ENCODE measurements at regions not wholly inside any gene's neighbourhood (a gene's known extent, or its start where the extent isn't known, plus 50 kb on each side); places are given as distances from the start of the nearest gene placed in this dataset.

DNA sequence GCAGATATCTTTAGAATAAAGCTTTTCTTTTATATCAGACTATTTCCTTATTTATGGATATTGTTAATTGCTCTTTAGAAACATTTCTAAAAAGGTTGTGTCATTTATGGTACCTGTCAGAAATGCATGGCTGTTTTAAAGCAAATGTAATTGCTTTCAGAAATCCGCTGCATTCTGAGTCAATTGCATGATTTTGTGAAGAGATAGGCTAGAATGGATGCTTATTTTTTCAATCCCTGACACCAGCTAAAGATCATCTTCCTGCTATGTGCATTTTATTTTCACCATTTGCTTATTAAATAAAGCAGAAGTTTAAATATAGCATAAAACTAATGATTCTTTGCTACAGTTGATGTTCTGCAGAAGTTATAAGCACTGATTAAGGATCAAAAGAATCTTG, 170.2 kb upstream of the C9orf72 start:
- DNase-seq (ENCODE audit: low spot score): no peak
- Mint-ChIP-seq H3K4me1 (ENCODE audit: low read depth) (no peaks in the 10 kb centered on the region), H3K27me3 (ENCODE audit: low read depth) (peaks cover 8% of the 10 kb centered on the region), H3K36me3 (ENCODE audit: low read depth) (no peaks in the 10 kb centered on the region), H3K27ac (no peak overlapping the region), H3K4me3 (no peak overlapping the region), H3K9me3 (peaks cover 18% of the 10 kb centered on the region)

DNA sequence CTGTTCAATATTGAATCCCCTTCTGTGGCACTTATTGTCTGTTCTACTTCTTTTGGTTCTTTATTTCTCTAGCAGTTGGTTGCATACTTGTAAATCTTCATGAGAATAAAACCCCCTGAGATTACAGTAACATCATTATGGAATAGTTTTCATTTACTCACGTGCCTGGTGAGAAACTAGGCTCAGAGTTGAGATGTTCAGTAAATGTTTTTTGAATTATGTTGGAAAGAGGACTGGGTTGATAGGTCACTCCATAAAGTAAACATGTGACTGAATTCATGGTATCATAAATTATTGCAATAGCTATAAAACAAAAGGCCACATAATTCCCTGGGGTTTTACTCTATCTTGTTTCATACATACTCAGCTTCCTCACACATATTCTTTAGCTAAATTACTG, 174.2 kb upstream of the C9orf72 start:
- DNase-seq (ENCODE audit: low spot score): no peak
- H3K27ac Mint-ChIP-seq: no peak overlapping the region
- no peak overlapping the region for H3K4me3 Mint-ChIP-seq
- no peaks in the 10 kb centered on the region for H3K36me3 Mint-ChIP-seq (ENCODE audit: low read depth)
- no peaks in the 10 kb centered on the region for H3K4me1 Mint-ChIP-seq (ENCODE audit: low read depth)
- peaks cover 8% of the 10 kb centered on the region for H3K27me3 Mint-ChIP-seq (ENCODE audit: low read depth)
- H3K9me3 Mint-ChIP-seq: no peaks in the 10 kb centered on the region

DNA sequence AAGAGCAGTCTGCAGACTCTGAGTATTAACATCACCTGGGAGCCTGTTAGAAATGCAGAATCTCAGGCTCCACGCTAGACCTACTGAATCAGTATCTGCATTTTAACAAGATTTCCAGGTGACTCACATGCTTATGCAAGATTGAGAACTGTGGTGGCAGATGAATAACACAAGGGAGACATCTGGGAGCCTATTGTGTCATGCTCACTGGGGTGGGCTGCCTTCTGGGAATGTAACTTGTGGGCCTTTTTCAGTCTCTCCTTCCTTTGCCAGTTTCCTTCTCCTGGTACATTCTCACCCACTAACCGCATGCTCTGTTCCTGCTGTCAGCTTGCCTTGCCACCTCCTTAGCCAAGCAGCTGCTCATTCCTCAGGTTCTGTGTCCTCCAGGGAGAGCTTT, 176.6 kb upstream of the C9orf72 start:
- Mint-ChIP-seq H3K36me3 (ENCODE audit: low read depth) (no peaks in the 10 kb centered on the region), H3K27ac (no peak overlapping the region), H3K9me3 (no peaks in the 10 kb centered on the region), H3K4me3 (no peak overlapping the region), H3K27me3 (ENCODE audit: low read depth) (peaks cover 4% of the 10 kb centered on the region), H3K4me1 (ENCODE audit: low read depth) (no peaks in the 10 kb centered on the region)
- DNase-seq (ENCODE audit: low spot score): no peak

DNA sequence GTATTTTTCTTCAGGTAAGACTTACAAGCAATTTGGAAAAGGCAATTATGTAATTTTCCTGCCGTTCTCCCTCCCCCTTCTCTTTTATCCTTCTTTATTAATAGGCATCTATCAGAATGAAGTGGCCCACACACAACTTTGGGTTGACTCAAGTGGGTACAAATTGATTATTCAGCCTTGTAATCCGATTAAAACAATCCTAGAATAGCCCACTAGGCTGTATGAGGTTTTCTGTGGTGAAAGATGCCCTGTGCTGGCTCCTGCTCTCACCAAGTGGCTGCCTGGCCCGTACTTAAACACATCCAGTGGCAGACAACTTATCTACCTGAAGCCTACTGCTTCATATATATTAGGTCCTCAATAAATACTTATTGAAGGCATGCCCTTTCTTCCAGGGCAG, 177.3 kb upstream of the C9orf72 start:
- H3K36me3 Mint-ChIP-seq (ENCODE audit: low read depth): no peaks in the 10 kb centered on the region
- H3K4me1 Mint-ChIP-seq (ENCODE audit: low read depth): no peaks in the 10 kb centered on the region
- no peak overlapping the region for H3K4me3 Mint-ChIP-seq
- no peak for DNase-seq (ENCODE audit: low spot score)
- H3K9me3 Mint-ChIP-seq: no peaks in the 10 kb centered on the region
- no peak overlapping the region for H3K27ac Mint-ChIP-seq
- H3K27me3 Mint-ChIP-seq (ENCODE audit: low read depth): peaks cover 4% of the 10 kb centered on the region

DNA sequence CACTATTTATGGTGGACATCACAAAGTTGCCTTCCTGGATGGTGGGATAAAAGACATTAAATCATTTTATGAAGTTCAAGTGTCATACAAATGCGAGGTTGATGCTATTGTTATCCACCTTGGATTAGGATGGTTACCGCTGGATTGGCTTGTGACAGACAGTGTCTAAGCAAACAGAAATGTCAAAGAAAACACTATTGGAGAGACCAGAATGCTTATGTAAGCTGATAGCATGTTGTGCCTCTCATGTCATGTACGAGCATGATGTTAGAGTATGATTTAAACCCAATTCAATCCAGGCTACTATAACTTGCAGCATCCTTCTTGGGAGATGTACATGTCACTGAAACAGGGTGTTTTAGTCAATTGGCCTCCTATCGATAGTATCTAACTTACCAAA, 178.8 kb upstream of the C9orf72 start:
- H3K27me3 Mint-ChIP-seq (ENCODE audit: low read depth): peaks cover 4% of the 10 kb centered on the region
- H3K4me1 Mint-ChIP-seq (ENCODE audit: low read depth): no peaks in the 10 kb centered on the region
- no peaks in the 10 kb centered on the region for H3K9me3 Mint-ChIP-seq
- no peak for DNase-seq (ENCODE audit: low spot score)
- no peak overlapping the region for H3K4me3 Mint-ChIP-seq
- H3K27ac Mint-ChIP-seq: no peak overlapping the region
- H3K36me3 Mint-ChIP-seq (ENCODE audit: low read depth): no peaks in the 10 kb centered on the region

DNA sequence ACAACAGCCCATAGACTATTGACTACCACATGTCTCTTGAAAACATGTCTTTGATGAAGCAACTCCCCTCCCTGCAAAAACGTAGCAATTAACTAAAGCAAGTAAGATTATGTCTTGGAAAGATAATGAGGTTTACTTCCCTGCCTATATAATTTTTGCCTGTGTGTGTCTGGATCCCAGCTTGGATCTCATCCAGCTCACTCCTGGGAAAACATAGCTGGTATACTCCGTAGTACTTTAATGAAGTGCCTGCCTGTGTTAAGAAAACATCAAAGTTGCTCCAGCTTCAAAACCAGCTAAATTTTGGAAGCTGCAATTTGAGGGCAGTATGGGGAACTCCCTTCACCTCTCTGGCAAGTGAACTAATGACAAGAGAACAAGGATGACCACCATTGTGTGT, 182.6 kb upstream of the C9orf72 start:
- H3K4me3 Mint-ChIP-seq: no peak overlapping the region
- H3K9me3 Mint-ChIP-seq: no peaks in the 10 kb centered on the region
- no peaks in the 10 kb centered on the region for H3K36me3 Mint-ChIP-seq (ENCODE audit: low read depth)
- no peak overlapping the region for H3K27ac Mint-ChIP-seq
- H3K27me3 Mint-ChIP-seq (ENCODE audit: low read depth): no peaks in the 10 kb centered on the region
- DNase-seq (ENCODE audit: low spot score): no peak
- no peaks in the 10 kb centered on the region for H3K4me1 Mint-ChIP-seq (ENCODE audit: low read depth)

DNA sequence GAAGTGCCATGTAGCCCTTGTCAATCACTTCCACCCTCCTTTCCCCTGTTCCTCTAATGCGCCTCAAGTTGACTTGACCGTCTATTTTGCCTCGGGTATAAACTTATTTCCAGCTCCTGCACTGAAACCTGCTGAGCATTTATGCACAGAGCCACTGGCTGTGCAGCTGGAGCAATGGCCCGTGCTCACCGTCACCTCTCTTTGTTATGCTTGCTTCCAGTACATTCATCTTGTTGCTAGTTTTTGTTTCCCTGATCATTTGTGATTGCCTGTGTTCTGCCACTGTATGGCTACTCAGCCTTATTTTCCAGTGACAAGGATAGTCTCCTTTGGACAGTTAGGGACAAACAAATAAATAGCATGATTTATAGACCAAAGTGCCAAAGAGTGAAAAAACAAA, 183.1 kb upstream of the C9orf72 start:
- Mint-ChIP-seq H3K4me3 (no peak overlapping the region), H3K9me3 (no peaks in the 10 kb centered on the region)

DNA sequence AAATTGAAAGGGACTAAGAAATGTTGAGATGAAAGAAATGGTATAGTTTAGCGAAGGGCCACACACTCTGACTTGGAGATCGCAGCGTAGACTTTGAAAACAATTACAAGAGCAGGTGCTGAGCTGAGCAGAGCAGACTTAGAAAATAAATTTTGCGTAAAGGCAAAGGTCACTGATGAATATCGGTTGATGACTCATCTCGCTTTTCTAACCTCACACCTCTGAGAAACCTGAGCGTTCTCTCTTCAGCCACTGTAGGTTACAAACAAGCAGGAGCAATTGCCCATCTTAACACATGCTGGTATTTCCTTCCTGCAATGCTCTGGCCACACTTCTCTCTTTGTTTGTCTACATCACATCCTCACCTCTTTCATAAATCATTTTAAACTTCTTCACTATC, 190.6 kb upstream of the C9orf72 start:
- Mint-ChIP-seq H3K4me3 (no peak overlapping the region), H3K27ac (no peak overlapping the region), H3K4me1 (ENCODE audit: low read depth) (peaks cover 2% of the 10 kb centered on the region), H3K27me3 (ENCODE audit: low read depth) (no peaks in the 10 kb centered on the region), H3K9me3 (no peaks in the 10 kb centered on the region), H3K36me3 (ENCODE audit: low read depth) (no peaks in the 10 kb centered on the region)
- DNase-seq (ENCODE audit: low spot score): no peak

More for the DNA sequence above, 183.1 kb upstream of the C9orf72 start:
- no peaks in the 10 kb centered on the region for H3K36me3 Mint-ChIP-seq (ENCODE audit: low read depth)
- no peak overlapping the region for H3K27ac Mint-ChIP-seq
- no peaks in the 10 kb centered on the region for H3K27me3 Mint-ChIP-seq (ENCODE audit: low read depth)
- DNase-seq (ENCODE audit: low spot score): no peak
- no peaks in the 10 kb centered on the region for H3K4me1 Mint-ChIP-seq (ENCODE audit: low read depth)

DNA sequence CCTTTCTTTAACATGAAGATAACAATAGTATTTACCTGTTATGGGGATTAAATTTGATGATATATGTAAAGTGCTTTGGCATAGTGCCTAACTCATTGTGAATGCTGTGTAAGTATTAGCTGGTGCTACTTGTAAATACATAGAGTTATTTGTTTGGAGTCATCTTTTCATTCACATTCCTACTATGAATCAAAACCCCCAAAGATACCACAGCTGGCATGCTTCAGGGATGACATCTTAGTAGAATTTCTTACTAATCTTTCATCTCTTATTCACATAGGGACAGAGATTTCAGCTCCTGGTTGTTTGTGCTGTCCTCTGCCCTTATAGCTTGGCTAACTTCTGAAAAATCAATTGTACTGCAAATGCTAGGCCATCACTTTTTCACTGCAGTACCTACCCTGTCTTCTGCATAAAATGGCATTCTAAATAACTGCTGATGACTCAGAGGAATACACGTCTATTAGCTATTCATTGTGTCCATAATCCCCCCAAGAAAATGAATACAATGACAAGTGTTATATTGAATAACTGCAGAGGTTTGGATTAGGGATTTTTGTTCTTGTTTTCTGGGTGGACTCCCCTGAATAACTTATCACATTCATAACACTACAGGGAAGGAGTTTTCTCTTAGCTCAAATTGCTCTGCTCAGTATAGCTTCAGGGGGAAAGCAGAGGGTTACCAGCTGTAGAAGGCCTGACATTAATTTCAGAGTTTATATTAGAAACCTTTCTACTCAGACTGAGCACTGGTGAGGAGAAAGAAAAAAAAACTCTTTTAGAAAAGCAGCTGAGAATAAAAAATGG, 192.2 kb upstream of the C9orf72 start:
- Mint-ChIP-seq H3K4me1 (ENCODE audit: low read depth) (peaks cover 4% of the 10 kb centered on the region), H3K9me3 (no peaks in the 10 kb centered on the region), H3K27ac (no peak overlapping the region), H3K4me3 (no peak overlapping the region), H3K27me3 (ENCODE audit: low read depth) (no peaks in the 10 kb centered on the region), H3K36me3 (ENCODE audit: low read depth) (no peaks in the 10 kb centered on the region)
- no peak for DNase-seq (ENCODE audit: low spot score)

DNA sequence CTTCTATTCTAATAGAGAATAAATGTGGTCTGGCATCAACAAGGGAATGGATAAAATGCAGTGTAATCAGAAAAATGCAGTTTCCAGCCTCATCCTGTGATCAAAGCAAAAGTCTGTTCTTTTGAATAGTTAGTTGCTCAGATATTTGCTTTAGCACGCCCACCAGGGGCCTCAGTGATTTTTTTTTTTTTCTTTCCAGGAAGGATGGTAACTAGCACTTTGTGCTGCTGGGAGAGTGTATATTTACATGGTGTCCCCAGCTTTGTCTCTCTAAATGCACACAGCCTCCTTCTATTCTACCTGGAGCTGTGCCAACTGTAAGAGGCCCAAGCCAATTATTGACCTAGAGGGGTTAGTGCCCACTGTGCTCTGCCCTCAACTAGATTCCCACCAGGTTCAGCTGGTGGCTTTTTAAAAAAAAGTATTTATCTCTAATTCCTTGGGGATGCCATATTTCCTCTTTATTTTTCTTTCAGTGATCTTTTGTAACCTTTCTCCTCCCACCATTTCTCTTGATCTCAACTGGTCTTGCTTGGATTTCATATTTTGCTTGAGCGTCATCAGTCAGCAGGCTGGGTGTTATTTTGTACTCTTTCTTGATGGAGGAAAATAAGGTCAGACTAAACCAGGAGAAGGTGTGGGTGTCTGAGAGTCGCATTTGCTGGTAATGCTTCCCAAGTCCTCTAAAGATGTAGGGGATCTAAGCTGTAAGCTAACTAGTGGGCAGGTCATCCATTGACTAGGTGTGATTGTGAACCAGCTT, 193.0 kb upstream of the C9orf72 start:
- Mint-ChIP-seq H3K27ac (no peak overlapping the region), H3K27me3 (ENCODE audit: low read depth) (no peaks in the 10 kb centered on the region), H3K4me1 (ENCODE audit: low read depth) (peaks cover 4% of the 10 kb centered on the region), H3K36me3 (ENCODE audit: low read depth) (no peaks in the 10 kb centered on the region), H3K9me3 (no peaks in the 10 kb centered on the region), H3K4me3 (no peak overlapping the region)
- DNase-seq (ENCODE audit: low spot score): no peak

DNA sequence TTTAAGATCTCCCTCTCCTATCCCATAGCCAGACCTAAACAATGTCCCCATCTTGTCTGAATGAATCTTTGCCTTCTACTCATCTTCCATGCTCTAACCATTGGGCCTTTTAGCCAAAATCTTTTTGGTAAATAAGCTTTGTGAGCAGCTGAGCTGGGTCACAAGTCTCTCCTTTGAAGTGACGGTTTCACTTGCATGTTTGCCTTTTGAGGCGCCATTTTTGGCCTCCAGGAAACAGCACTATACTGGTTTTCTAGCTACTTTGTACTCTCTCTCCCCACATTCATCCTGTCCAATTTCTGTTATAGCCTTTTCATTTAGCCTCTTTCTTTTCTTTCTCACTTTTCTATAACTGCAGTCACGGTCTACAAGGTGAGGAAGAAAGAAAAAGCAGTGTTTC, 195.5 kb upstream of the C9orf72 start:
- no peak for DNase-seq (ENCODE audit: low spot score)
- H3K4me3 Mint-ChIP-seq: no peak overlapping the region
- no peak overlapping the region for H3K27ac Mint-ChIP-seq
- H3K36me3 Mint-ChIP-seq (ENCODE audit: low read depth): no peaks in the 10 kb centered on the region
- H3K27me3 Mint-ChIP-seq (ENCODE audit: low read depth): no peaks in the 10 kb centered on the region
- H3K4me1 Mint-ChIP-seq (ENCODE audit: low read depth): peaks cover 4% of the 10 kb centered on the region
- no peaks in the 10 kb centered on the region for H3K9me3 Mint-ChIP-seq

DNA sequence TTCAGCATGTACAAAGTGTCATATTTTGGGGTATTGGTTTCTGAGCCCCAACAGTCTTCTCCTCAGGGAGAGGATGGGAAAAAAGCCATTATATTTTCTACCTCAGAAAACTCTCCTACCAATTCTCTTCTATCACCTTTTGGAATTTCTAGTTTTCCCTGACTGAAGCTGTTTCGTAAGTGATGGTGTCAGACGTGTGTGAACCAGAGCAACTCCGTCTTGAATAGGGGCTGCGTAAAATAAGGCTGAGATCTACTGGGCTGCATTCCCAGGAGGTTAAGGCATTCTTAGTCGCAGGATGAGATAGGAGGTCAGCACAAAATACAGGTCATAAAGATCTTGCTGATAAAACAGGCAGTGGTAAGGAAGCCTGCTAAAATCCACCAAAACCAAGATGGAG, 197.3 kb upstream of the C9orf72 start:
- Mint-ChIP-seq H3K36me3 (ENCODE audit: low read depth) (no peaks in the 10 kb centered on the region), H3K27me3 (ENCODE audit: low read depth) (no peaks in the 10 kb centered on the region), H3K4me3 (no peak overlapping the region), H3K27ac (no peak overlapping the region), H3K9me3 (no peaks in the 10 kb centered on the region), H3K4me1 (ENCODE audit: low read depth) (peaks cover 4% of the 10 kb centered on the region)
- no peak for DNase-seq (ENCODE audit: low spot score)

DNA sequence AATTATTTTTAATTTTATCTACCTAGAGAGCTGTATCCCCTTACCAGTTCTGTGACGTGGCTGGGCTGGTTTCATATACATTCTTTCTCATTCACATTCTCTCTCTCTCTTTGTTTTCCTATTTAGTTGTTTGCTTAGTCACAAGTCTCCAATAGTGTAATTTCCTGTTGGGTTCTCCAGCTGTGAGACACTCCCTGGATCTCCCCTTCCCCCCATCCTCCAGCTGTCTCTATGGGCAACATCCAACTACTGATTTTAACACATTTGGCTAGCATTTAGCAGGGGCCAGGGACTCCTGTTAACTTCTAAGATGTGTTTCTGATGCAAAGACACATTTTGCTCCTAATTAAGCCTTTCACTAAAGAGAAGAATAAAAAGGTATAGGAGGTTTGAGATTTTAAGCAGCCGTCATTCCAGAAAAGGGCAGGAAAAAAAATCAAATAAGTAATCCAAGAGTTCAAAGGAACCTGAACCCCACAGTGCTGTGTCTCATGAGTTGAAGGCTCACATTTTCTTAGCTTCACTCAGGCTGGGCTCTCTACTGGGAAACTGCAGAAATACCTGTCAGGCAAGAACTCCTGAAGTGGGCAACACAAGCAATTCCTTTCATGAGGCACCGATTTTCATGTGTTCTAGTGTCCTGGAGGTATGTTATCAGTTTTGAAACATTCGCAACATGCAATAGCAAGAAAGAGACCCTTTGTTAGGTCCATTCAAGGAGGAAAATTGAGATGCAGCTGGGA, 198.7 kb upstream of the C9orf72 start:
- H3K27me3 Mint-ChIP-seq (ENCODE audit: low read depth): no peaks in the 10 kb centered on the region
- H3K9me3 Mint-ChIP-seq: no peaks in the 10 kb centered on the region
- no peaks in the 10 kb centered on the region for H3K36me3 Mint-ChIP-seq (ENCODE audit: low read depth)
- H3K27ac Mint-ChIP-seq: no peak overlapping the region
- H3K4me3 Mint-ChIP-seq: no peak overlapping the region
- H3K4me1 Mint-ChIP-seq (ENCODE audit: low read depth): peaks cover 4% of the 10 kb centered on the region
- DNase-seq (ENCODE audit: low spot score): no peak

Data from T-helper 2 cell treated with Interferon-gamma antibody and Interleukin-4, amounts not matched to agents 5 μg/mL and 100 μg/mL, for 36 hours (primary cell).